Muscle layer of duodenum (tissue), 2 donors: ENCODE measurements at regions not wholly inside any gene's neighbourhood (a gene's known extent, or its start where the extent isn't known, plus 50 kb on each side); places are given as distances from the start of the nearest gene placed in this dataset.

Source experiments
- H3K27ac ChIP-seq: one replicate; pipeline ENCODE4 v1.7.0; 2013; ENCODE audit warnings: mild to moderate bottlenecking, low read length
- H3K27me3 ChIP-seq: one replicate; pipeline ENCODE4 v1.7.0; 2013; ENCODE audit warnings: low read depth, mild to moderate bottlenecking, control low read depth, low read length
- H3K36me3 ChIP-seq, 2 donors: one replicate each; pipeline ENCODE4 v1.7.0; 2013; ENCODE audit warnings: low read length in 2 of 2, control low read depth in 1 of 2, mild to moderate bottlenecking in 1 of 2; ENCODE audit not compliant: insufficient read depth in 2 of 2, control insufficient read depth in 1 of 2
- H3K4me1 ChIP-seq, 2 donors: one replicate each; pipeline ENCODE4 v1.7.0; 2013; ENCODE audit warnings: low read length in 2 of 2, mild to moderate bottlenecking in 2 of 2, control low read depth in 1 of 2, moderate library complexity in 1 of 2; ENCODE audit not compliant: insufficient read depth in 2 of 2, control insufficient read depth in 1 of 2
- H3K4me3 ChIP-seq, 2 donors: one replicate each; pipeline ENCODE4 v1.7.0; 2013; ENCODE audit warnings: low read length in 2 of 2, low read depth in 1 of 2, mild to moderate bottlenecking in 1 of 2
- H3K9me3 ChIP-seq, 2 donors: one replicate each; pipeline ENCODE4 v1.7.0; 2013; ENCODE audit warnings: low read length in 2 of 2, control low read depth in 1 of 2, mild to moderate bottlenecking in 1 of 2; ENCODE audit not compliant: control insufficient read depth in 1 of 2
- donor health status: healthy.

GRCh38 chr3:162196964-162197363 lies 700.4 kb downstream of the OTOL1 start:
- no peaks in the 10 kb centered on the region for H3K36me3 ChIP-seq
- no peaks in the 10 kb centered on the region for H3K4me1 ChIP-seq
- H3K4me3 ChIP-seq: no peak overlapping the region
- no peaks in the 10 kb centered on the region for H3K27me3 ChIP-seq
- H3K27ac ChIP-seq: no peak overlapping the region
- no peaks in the 10 kb centered on the region for H3K9me3 ChIP-seq

DNA sequence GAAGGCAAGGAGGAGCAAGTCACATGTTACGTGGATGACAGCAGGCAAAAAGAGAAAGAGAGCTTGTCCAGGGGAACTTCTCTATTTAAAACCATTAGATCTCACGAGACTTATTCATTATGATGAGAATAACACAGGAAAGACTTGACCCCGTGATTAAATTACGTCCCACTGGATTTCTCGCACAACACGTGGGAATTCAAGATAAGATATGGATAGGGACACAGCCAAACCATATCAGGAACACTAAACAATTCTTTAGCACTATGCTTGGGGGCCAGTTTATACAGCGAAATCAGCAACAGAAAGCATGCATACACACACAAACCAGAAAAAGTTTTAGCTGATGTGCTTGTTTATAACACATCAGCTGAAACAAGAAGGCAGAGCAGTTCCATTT lies 704.2 kb downstream of the OTOL1 start:
- Histone ChIP-seq H3K4me1 (no peaks in the 10 kb centered on the region), H3K27ac (no peak overlapping the region), H3K9me3 (no peaks in the 10 kb centered on the region), H3K27me3 (no peaks in the 10 kb centered on the region), H3K4me3 (no peak overlapping the region), H3K36me3 (no peaks in the 10 kb centered on the region)

GRCh38 chr3:162206648-162207047 lies 710.0 kb downstream of the OTOL1 start:
- Histone ChIP-seq H3K4me3 (no peak overlapping the region), H3K36me3 (no peaks in the 10 kb centered on the region), H3K9me3 (no peaks in the 10 kb centered on the region), H3K27ac (no peak overlapping the region), H3K4me1 (no peaks in the 10 kb centered on the region), H3K27me3 (no peaks in the 10 kb centered on the region)

DNA sequence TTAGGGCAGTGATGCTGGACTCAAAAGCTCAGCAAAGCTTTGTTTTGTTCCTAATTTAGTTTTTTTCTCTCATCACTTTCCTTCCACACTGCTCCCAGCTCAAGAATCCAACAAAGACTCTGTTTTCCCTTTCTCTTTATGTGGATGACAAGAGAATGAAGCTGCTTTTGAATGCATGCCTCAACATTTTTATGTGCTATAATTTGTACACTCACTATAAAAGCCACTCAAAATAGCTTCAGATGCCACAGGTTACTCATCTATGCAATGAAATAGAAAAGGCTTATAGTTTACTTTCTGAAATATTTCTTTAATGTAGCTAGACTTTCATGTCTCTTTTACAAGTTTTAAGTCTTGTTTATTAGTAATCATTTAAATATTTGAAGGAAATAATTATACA lies 714.9 kb downstream of the OTOL1 start:
- no peaks in the 10 kb centered on the region for H3K27me3 ChIP-seq
- no peak overlapping the region for H3K4me3 ChIP-seq
- no peaks in the 10 kb centered on the region for H3K36me3 ChIP-seq
- no peaks in the 10 kb centered on the region for H3K4me1 ChIP-seq
- H3K9me3 ChIP-seq: no peaks in the 10 kb centered on the region
- H3K27ac ChIP-seq: no peak overlapping the region

DNA sequence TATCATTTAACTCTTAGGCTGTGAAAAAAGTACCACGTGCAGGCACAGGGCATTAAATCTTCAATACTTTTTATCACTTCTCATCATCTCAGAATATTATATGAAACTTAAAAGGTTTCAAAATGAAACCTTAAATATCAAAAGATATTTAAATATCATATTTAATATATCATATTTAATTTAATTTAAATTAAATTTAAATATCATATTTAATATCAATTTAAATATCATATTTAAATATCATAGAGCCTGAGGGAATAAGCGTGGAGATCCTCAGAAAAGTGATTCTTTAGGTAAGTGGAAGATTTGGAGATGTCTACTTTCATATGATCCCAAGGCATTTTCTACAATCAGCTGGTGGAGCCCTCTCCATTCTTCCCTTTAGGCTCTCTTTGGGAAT lies 716.6 kb downstream of the OTOL1 start:
- Histone ChIP-seq H3K27ac (no peak overlapping the region), H3K4me1 (peaks cover 0 to 10% of the 10 kb centered on the region in 2 donors), H3K4me3 (no peak overlapping the region), H3K9me3 (no peaks in the 10 kb centered on the region), H3K27me3 (no peaks in the 10 kb centered on the region), H3K36me3 (no peaks in the 10 kb centered on the region)

DNA sequence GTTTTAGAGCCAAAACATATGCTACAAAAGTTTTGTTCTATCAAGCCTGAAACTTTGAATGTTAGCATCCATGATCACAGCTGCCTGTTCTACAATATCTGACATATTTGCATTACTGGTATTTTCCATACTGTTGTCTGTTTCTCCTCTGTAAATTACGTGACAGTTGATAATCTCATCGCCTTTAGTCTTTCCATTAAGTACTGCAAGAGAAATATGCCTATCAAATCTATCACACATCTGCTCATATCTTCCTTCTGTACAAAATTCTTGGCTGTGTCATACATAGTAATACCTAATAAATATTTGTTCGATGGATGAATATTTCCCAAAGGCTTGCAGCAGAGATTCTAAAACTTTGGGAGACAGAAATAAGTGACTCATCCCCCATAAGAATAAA lies 717.3 kb downstream of the OTOL1 start:
- Histone ChIP-seq H3K9me3 (no peaks in the 10 kb centered on the region), H3K27ac (no peak overlapping the region), H3K4me3 (no peak overlapping the region)

DNA sequence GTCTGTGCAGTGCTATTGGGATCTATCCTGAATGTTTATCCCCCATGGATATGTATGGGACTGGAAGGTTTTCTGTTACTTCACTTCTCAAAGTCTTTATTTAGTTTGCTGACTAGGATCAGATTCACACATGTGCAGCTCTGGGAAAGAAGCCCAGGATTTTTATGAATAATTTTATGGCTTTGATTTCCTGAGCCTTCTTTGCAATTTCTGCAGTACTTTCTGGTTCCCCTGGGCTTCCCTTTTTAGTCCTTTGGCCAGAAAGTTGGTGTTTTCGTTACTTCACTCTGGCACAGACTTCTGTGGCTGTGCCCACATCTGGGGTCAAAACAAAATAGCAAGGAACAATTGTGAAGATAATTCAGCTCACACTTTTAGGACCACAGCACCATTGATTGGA lies 721.0 kb downstream of the OTOL1 start:
- no peak overlapping the region for H3K27ac ChIP-seq
- no peaks in the 10 kb centered on the region for H3K9me3 ChIP-seq
- H3K27me3 ChIP-seq: no peaks in the 10 kb centered on the region
- H3K36me3 ChIP-seq: no peaks in the 10 kb centered on the region
- H3K4me1 ChIP-seq: peaks cover 0 to 10% of the 10 kb centered on the region in 2 donors
- no peak overlapping the region for H3K4me3 ChIP-seq

More for the DNA sequence above, 717.3 kb downstream of the OTOL1 start:
- H3K27me3 ChIP-seq: no peaks in the 10 kb centered on the region
- no peaks in the 10 kb centered on the region for H3K36me3 ChIP-seq
- H3K4me1 ChIP-seq: peaks cover 0 to 10% of the 10 kb centered on the region in 2 donors

- H3K27ac ChIP-seq: no peak overlapping the region
- no peaks in the 10 kb centered on the region for H3K27me3 ChIP-seq
- H3K9me3 ChIP-seq: no peaks in the 10 kb centered on the region
- peaks cover 0 to 10% of the 10 kb centered on the region in 2 donors for H3K4me1 ChIP-seq
- H3K36me3 ChIP-seq: no peaks in the 10 kb centered on the region
- no peak overlapping the region for H3K4me3 ChIP-seq
These were observed 721.9 kb downstream of the OTOL1 start for GRCh38 chr3:162218479-162218878.

- no peaks in the 10 kb centered on the region for H3K27me3 ChIP-seq
- H3K9me3 ChIP-seq: no peaks in the 10 kb centered on the region
- no peak overlapping the region for H3K4me3 ChIP-seq
- no peak overlapping the region for H3K27ac ChIP-seq
- H3K4me1 ChIP-seq: no peaks in the 10 kb centered on the region
- no peaks in the 10 kb centered on the region for H3K36me3 ChIP-seq
These were observed 728.1 kb downstream of the OTOL1 start for GRCh38 chr3:162224746-162225145.

- Histone ChIP-seq H3K4me1 (no peaks in the 10 kb centered on the region), H3K9me3 (no peaks in the 10 kb centered on the region), H3K36me3 (no peaks in the 10 kb centered on the region), H3K27me3 (no peaks in the 10 kb centered on the region), H3K4me3 (no peak overlapping the region), H3K27ac (no peak overlapping the region)
These were observed 740.3 kb downstream of the OTOL1 start for GRCh38 chr3:162236949-162237348.

DNA sequence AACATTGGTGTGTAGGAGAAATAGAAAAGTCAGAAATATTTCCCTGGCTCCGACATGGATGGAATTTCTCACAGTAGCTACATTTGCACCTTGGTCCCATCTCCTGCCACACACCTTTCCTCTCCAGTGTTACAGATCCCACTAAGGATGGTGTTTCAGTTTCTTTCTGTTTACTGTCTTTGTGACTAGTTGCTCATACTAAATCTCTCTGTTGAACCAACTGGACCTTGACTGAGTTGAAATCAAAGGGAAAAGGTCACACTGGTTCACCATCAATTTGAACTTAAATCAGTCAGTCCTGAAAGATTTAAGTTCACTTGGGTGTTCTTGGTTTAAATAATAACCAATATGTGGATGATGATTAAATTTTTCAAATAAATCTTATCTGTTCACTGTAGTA lies 754.2 kb downstream of the OTOL1 start:
- no peaks in the 10 kb centered on the region for H3K27me3 ChIP-seq
- H3K36me3 ChIP-seq: no peaks in the 10 kb centered on the region
- no peaks in the 10 kb centered on the region for H3K4me1 ChIP-seq
- no peaks in the 10 kb centered on the region for H3K9me3 ChIP-seq
- no peak overlapping the region for H3K4me3 ChIP-seq
- no peak overlapping the region for H3K27ac ChIP-seq

GRCh38 chr3:162262129-162262528 lies 765.5 kb downstream of the OTOL1 start:
- no peaks in the 10 kb centered on the region for H3K9me3 ChIP-seq
- H3K36me3 ChIP-seq: no peaks in the 10 kb centered on the region
- no peaks in the 10 kb centered on the region for H3K27me3 ChIP-seq
- H3K4me3 ChIP-seq: no peak overlapping the region
- H3K4me1 ChIP-seq: no peaks in the 10 kb centered on the region
- H3K27ac ChIP-seq: no peak overlapping the region
